ENCODE measurements at regions not wholly inside any gene's neighbourhood (a gene's known extent, or its start where the extent isn't known, plus 50 kb on each side); places are given as distances from the start of the nearest gene placed in this dataset.

GRCh38 chr6:141364232-141364631 is 768.5 kb upstream of the GJE1 start:
- no peaks in the 10 kb centered on the region for H3K9me3 ChIP-seq
- no peaks in the 10 kb centered on the region for H3K4me1 ChIP-seq
- no peaks in the 10 kb centered on the region for H3K36me3 ChIP-seq
- H3K27ac ChIP-seq = no peak overlapping the region
- no peaks in the 10 kb centered on the region for H3K27me3 ChIP-seq
- no peak for DNase-seq
- no peak for TF ChIP-seq POLR2A (IDR thresholded peaks at IDR 0.05)
- no peak for TF ChIP-seq CTCF (IDR thresholded peaks at IDR 0.05)
- no peak overlapping the region for H3K4me3 ChIP-seq

GRCh38 chr6:141361559-141361958 is 771.2 kb upstream of the GJE1 start:
- H3K27me3 ChIP-seq = no peaks in the 10 kb centered on the region
- no peaks in the 10 kb centered on the region for H3K9me3 ChIP-seq
- no peak overlapping the region for H3K27ac ChIP-seq
- no peaks in the 10 kb centered on the region for H3K36me3 ChIP-seq
- TF ChIP-seq POLR2A (IDR thresholded peaks at IDR 0.05) (no peak), CTCF (IDR thresholded peaks at IDR 0.05) (no peak)
- H3K4me1 ChIP-seq = no peaks in the 10 kb centered on the region
- no peak for DNase-seq
- H3K4me3 ChIP-seq = no peak overlapping the region

GRCh38 chr6:141359953-141360352 is 772.8 kb upstream of the GJE1 start:
- no peaks in the 10 kb centered on the region for H3K4me1 ChIP-seq
- no peaks in the 10 kb centered on the region for H3K36me3 ChIP-seq
- no peak overlapping the region for H3K4me3 ChIP-seq
- TF ChIP-seq CTCF (IDR thresholded peaks at IDR 0.05) (no peak), POLR2A (IDR thresholded peaks at IDR 0.05) (no peak)
- no peaks in the 10 kb centered on the region for H3K9me3 ChIP-seq
- DNase-seq = no peak
- no peak overlapping the region for H3K27ac ChIP-seq
- no peaks in the 10 kb centered on the region for H3K27me3 ChIP-seq

- TF ChIP-seq CTCF (IDR thresholded peaks at IDR 0.05) = no peak
- no peak for TF ChIP-seq POLR2A (IDR thresholded peaks at IDR 0.05)
- no peak overlapping the region for H3K4me3 ChIP-seq
- no peaks in the 10 kb centered on the region for H3K27me3 ChIP-seq
- no peaks in the 10 kb centered on the region for H3K4me1 ChIP-seq
- no peak for DNase-seq
- no peak overlapping the region for H3K27ac ChIP-seq
- H3K9me3 ChIP-seq = no peaks in the 10 kb centered on the region
- no peaks in the 10 kb centered on the region for H3K36me3 ChIP-seq
These were observed 778.4 kb upstream of the GJE1 start for GRCh38 chr6:141354191-141354955.

GRCh38 chr6:141351721-141352120 is 781.0 kb upstream of the GJE1 start:
- DNase-seq = no peak
- TF ChIP-seq POLR2A (IDR thresholded peaks at IDR 0.05) (no peak), CTCF (IDR thresholded peaks at IDR 0.05) (no peak)
- Histone ChIP-seq H3K36me3 (no peaks in the 10 kb centered on the region), H3K4me1 (no peaks in the 10 kb centered on the region), H3K9me3 (no peaks in the 10 kb centered on the region), H3K4me3 (no peak overlapping the region), H3K27ac (no peak overlapping the region), H3K27me3 (no peaks in the 10 kb centered on the region)

Measured in Peyer's patch (tissue), 4 donors.